ENCODE measurements at regions not wholly inside any gene's neighbourhood (a gene's known extent, or its start where the extent isn't known, plus 50 kb on each side); places are given as distances from the start of the nearest gene placed in this dataset.

DNA sequence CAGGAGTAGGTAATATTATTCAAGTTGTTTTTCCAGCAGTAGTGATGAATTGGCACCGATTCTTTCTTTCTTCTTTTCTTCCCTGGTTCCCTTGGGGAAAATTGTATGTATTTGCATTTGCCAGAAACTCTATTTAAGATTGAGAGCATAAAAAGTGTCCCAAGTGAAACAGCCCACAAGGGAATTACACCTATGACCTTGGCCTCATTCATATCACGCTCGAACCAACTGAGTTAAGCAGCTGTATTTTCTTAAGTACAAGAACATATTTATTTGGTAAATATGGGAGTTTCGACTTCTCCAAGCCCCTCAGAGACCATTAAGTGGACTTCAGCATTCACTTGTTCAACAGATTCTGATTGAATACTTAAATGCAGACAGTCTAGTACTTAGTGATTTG is 54.1 kb upstream of the MET start:
- dilution Hi-C loops (cut with MboI; ENCODE audit: extremely low pct_ligation_motif_present, low sequenced_read_pairs), result no loop called here
- FAIRE-seq (no peak), DNase-seq (ENCODE audit: low read depth, low spot score) (no peak)
- H3K36me3 ChIP-seq (ENCODE audit: control insufficient read depth in 2 of 2, extremely low read depth in 1 of 2, insufficient read depth in 2 of 2, low read length in 2 of 2), result no peaks in the 10 kb centered on the region
- H4K20me1 ChIP-seq (ENCODE audit: control insufficient read depth, extremely low read depth, insufficient read depth, low read length), result no peaks in the 10 kb centered on the region
- H3K4me3 ChIP-seq (ENCODE audit: control insufficient read depth in 2 of 3, extremely low read depth in 1 of 3, insufficient read depth in 2 of 3, low read depth in 1 of 3, low read length in 3 of 3), result no peak overlapping the region
- H2AFZ ChIP-seq (ENCODE audit: control insufficient read depth, low read length), result no peak overlapping the region
- no peak for TF ChIP-seq EZH2 (IDR thresholded peaks at IDR 0.05; ENCODE audit: low read length)
- TF ChIP-seq, protein P1, sequence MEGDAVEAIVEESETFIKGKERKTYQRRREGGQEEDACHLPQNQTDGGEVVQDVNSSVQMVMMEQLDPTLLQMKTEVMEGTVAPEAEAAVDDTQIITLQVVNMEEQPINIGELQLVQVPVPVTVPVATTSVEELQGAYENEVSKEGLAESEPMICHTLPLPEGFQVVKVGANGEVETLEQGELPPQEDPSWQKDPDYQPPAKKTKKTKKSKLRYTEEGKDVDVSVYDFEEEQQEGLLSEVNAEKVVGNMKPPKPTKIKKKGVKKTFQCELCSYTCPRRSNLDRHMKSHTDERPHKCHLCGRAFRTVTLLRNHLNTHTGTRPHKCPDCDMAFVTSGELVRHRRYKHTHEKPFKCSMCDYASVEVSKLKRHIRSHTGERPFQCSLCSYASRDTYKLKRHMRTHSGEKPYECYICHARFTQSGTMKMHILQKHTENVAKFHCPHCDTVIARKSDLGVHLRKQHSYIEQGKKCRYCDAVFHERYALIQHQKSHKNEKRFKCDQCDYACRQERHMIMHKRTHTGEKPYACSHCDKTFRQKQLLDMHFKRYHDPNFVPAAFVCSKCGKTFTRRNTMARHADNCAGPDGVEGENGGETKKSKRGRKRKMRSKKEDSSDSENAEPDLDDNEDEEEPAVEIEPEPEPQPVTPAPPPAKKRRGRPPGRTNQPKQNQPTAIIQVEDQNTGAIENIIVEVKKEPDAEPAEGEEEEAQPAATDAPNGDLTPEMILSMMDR (optimal IDR thresholded peaks at IDR 0.05 in 1 of 3, IDR thresholded peaks at IDR 0.05 in 1 of 3, conservative IDR thresholded peaks at IDR 0.05 in 1 of 3; ENCODE audit: extremely low read depth in 1 of 3, insufficient read depth in 2 of 3, low read length in 3 of 3), result no peak
- H3K27me3 ChIP-seq (ENCODE audit: control insufficient read depth, extremely low read depth, insufficient read depth, low read length), result no peaks in the 10 kb centered on the region
- H3K27ac ChIP-seq (ENCODE audit: control insufficient read depth, insufficient read depth, low read length), result no peak overlapping the region
- no peaks in the 10 kb centered on the region for H3K79me2 ChIP-seq (ENCODE audit: control insufficient read depth, insufficient read depth, low read length)
- no peak overlapping the region for H3K4me2 ChIP-seq (ENCODE audit: control insufficient read depth, extremely low read depth, insufficient read depth, low read depth, low read length)
- H3K4me1 ChIP-seq (ENCODE audit: control insufficient read depth, extremely low read depth, insufficient read depth, low read length), result peaks cover 8% of the 10 kb centered on the region
- no peaks in the 10 kb centered on the region for H3K9me3 ChIP-seq (ENCODE audit: control insufficient read depth, low read depth, low read length)
- no peaks in the 10 kb centered on the region for H3K9me1 ChIP-seq (ENCODE audit: control insufficient read depth, extremely low read depth, insufficient read depth, low read length)
- no peak overlapping the region for H3K9ac ChIP-seq (ENCODE audit: control insufficient read depth, extremely low read depth, insufficient read depth, low read length)

DNA sequence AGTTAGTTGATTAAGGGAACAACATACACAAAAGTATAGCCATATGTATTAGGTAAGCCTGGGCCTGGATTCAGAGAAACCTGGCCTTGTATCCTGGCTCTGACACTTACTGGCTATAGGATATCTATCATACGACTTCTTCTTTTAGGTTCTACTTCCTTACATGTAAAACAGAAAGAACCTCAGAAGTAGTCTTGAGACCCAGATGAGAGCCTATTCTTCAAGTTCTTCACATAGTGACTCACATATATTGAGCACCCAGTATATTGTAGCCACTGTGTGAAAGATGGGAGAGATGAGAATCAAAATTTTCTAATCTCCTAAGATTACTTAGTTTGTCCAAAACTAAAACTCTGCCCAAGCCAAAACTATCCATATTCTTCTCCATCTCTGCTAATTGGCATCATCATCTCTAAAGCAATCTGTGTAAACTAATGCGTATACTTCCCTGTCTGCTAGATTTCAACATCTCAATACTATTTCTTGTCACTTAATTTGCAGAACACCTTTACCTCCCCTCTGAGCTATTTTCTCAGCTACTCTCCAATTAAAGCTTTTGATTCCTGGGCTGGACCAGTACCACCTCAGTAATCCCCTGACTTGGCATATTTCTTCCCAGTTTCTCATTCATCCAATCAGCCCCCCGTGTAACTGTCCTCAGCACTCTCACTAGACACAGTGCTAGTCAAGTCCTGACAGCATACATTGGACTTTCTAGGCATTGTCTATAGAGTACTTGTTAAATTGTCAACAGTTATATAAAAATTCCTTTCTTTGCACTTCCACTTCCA is 53.5 kb upstream of the MET start:
- DNase-seq (ENCODE audit: low read depth, low spot score) (no peak), FAIRE-seq (no peak)
- Histone ChIP-seq H2AFZ (ENCODE audit: control insufficient read depth, low read length) (no peak overlapping the region), H3K4me1 (ENCODE audit: control insufficient read depth, extremely low read depth, insufficient read depth, low read length) (peaks cover 8% of the 10 kb centered on the region), H4K20me1 (ENCODE audit: control insufficient read depth, extremely low read depth, insufficient read depth, low read length) (no peaks in the 10 kb centered on the region), H3K79me2 (ENCODE audit: control insufficient read depth, insufficient read depth, low read length) (no peaks in the 10 kb centered on the region), H3K4me2 (ENCODE audit: control insufficient read depth, extremely low read depth, insufficient read depth, low read depth, low read length) (no peak overlapping the region), H3K9me3 (ENCODE audit: control insufficient read depth, low read depth, low read length) (no peaks in the 10 kb centered on the region), H3K27ac (ENCODE audit: control insufficient read depth, insufficient read depth, low read length) (no peak overlapping the region), H3K9ac (ENCODE audit: control insufficient read depth, extremely low read depth, insufficient read depth, low read length) (no peak overlapping the region), H3K4me3 (ENCODE audit: control insufficient read depth in 2 of 3, extremely low read depth in 1 of 3, insufficient read depth in 2 of 3, low read depth in 1 of 3, low read length in 3 of 3) (no peak overlapping the region), H3K27me3 (ENCODE audit: control insufficient read depth, extremely low read depth, insufficient read depth, low read length) (no peaks in the 10 kb centered on the region), H3K36me3 (ENCODE audit: control insufficient read depth in 2 of 2, extremely low read depth in 1 of 2, insufficient read depth in 2 of 2, low read length in 2 of 2) (no peaks in the 10 kb centered on the region), H3K9me1 (ENCODE audit: control insufficient read depth, extremely low read depth, insufficient read depth, low read length) (no peaks in the 10 kb centered on the region)
- no peak for TF ChIP-seq EZH2 (IDR thresholded peaks at IDR 0.05; ENCODE audit: low read length)
- TF ChIP-seq, protein P1 (optimal IDR thresholded peaks at IDR 0.05 in 1 of 3, IDR thresholded peaks at IDR 0.05 in 1 of 3, conservative IDR thresholded peaks at IDR 0.05 in 1 of 3; ENCODE audit: extremely low read depth in 1 of 3, insufficient read depth in 2 of 3, low read length in 3 of 3), result no peak
- dilution Hi-C loops (cut with MboI; ENCODE audit: extremely low pct_ligation_motif_present, low sequenced_read_pairs), result no loop called here
